Gastroesophageal sphincter (tissue), 4 donors: ENCODE measurements at regions not wholly inside any gene's neighbourhood (a gene's known extent, or its start where the extent isn't known, plus 50 kb on each side); places are given as distances from the start of the nearest gene placed in this dataset.

Experiments used
- ATAC-seq: fragments of 150-250 bp; one replicate; pipeline ENCODE4 v1.9.1; 2016; ENCODE audit warnings: mild to moderate bottlenecking, moderate library complexity
- H3K27ac ChIP-seq, 4 donors: fragments of 200-600 bp; sonication (generic) in 3 of 4; 1 replicate in 3 of 4; 2 replicates in 1 of 4; pipeline ENCODE4 v1.5.1; 2016 to 2019
- H3K27me3 ChIP-seq: fragments of 200-600 bp; sonication (generic); one replicate; pipeline ENCODE4 v1.5.1; 2019
- H3K36me3 ChIP-seq, 2 donors: fragments of 200-600 bp; sonication (generic); one replicate each; pipeline ENCODE4 v1.5.1; 2019; ENCODE audit warnings: control low read depth in 1 of 2
- H3K4me1 ChIP-seq, 3 donors: fragments of 200-600 bp; sonication (generic); 1 replicate in 2 of 3; 2 replicates in 1 of 3; pipeline ENCODE4 v1.5.1; 2016 to 2019; ENCODE audit warnings: control low read depth in 2 of 3
- H3K4me3 ChIP-seq, 2 donors: fragments of 200-600 bp; sonication (generic); one replicate each; pipeline ENCODE4 v1.5.1; 2019; ENCODE audit warnings: mild to moderate bottlenecking in 1 of 2, moderate library complexity in 1 of 2
- H3K9me3 ChIP-seq, 3 donors: fragments of 200-600 bp; sonication (generic); one replicate each; pipeline ENCODE4 v1.5.1; 2017 to 2019; ENCODE audit warnings: control low read depth in 2 of 3
- EP300 ChIP-seq: sonication (generic); formaldehyde crosslinking; IDR thresholded peaks from one replicate; pipeline ENCODE4 v1.6.1; 2017; ENCODE audit warnings: antibody characterized with exemption, mild to moderate bottlenecking
- WGBS, 2 donors: methylation state at CpG; one replicate each; pipeline ENCODE4 v1.1.5; 2018; ENCODE audit warnings: low coverage in 1 of 2; 5-methylcytosine and 5-hydroxymethylcytosine counted together

- Histone ChIP-seq H3K4me3 (no peak overlapping the region), H3K36me3 (no peaks in the 10 kb centered on the region), H3K27me3 (no peaks in the 10 kb centered on the region), H3K9me3 (peaks cover 0 to 23% (median 0%) of the 10 kb centered on the region in 3 donors), H3K27ac (no peak overlapping the region), H3K4me1 (no peaks in the 10 kb centered on the region)
- WGBS, 2 donors, result 53 to 56% methylated on average over 4 to 6 of the region's 6 CpGs
- TF ChIP-seq EP300, result no peak
- ATAC-seq, result no peak
Measured at GRCh38 chr15:68528626-68529290, 50.0 kb upstream of the CORO2B start.
